PC-9 (cell line): ENCODE measurements at regions not wholly inside any gene's neighbourhood (a gene's known extent, or its start where the extent isn't known, plus 50 kb on each side); places are given as distances from the start of the nearest gene placed in this dataset.

Source experiments
- BruUV-seq: library from RNA; stranded (reverse); fragments of 400-500 nt; replicated peaks from 2 replicates; lab custom pipeline; 2021; lab: Mats Ljungman, UMichigan
- CTCF ChIA-PET: fragments of 300-600 bp; sonication (Branson Sonifier 250); formaldehyde crosslinking; loops from one replicate; lab custom pipeline; 2022; ENCODE audit warnings: antibody characterized with exemption; lab: Charles Lee
- POLR2A ChIA-PET: fragments of 300-600 bp; sonication (Branson Sonifier 250); formaldehyde crosslinking; loops from one replicate; lab custom pipeline; 2022; ENCODE audit warnings: antibody characterized with exemption; ENCODE audit not compliant: unreplicated experiment; lab: Charles Lee
- DNase-seq, 2 experiments: peaks; one replicate each; pipeline versions ENCODE4 v3.0.0 to v3.0.0-alpha.2; 2015 to 2022; ENCODE audit warnings: mixed read lengths in 1 of 2
- H2AFZ ChIP-seq: fragments of 200-600 bp; sonication (generic); 2 replicates; pipeline ENCODE4 v1.8.1; 2017; ENCODE audit warnings: antibody characterized with exemption
- H3F3A ChIP-seq: fragments of 200-600 bp; sonication (generic); 2 replicates; pipeline ENCODE4 v1.8.1; 2017; ENCODE audit warnings: antibody characterized with exemption, mild to moderate bottlenecking, low read depth; ENCODE audit not compliant: insufficient read depth
- H3K27ac ChIP-seq: fragments of 200-600 bp; sonication (generic); 2 replicates; pipeline ENCODE4 v1.6.1; 2016; ENCODE audit warnings: mixed run types
- H3K27me3 ChIP-seq: fragments of 200-600 bp; sonication (generic); 2 replicates; pipeline ENCODE4 v1.6.1; 2016; ENCODE audit warnings: low read depth, mixed run types; ENCODE audit not compliant: insufficient read depth
- H3K36me3 ChIP-seq: fragments of 200-600 bp; sonication (generic); 2 replicates; pipeline ENCODE4 v1.6.1; 2016; ENCODE audit warnings: low read depth, mixed run types
- H3K4me1 ChIP-seq: fragments of 200-600 bp; sonication (generic); replicated peaks from 2 replicates; pipeline ENCODE4 v1.6.1; 2016; ENCODE audit warnings: mixed run types; ENCODE audit not compliant: insufficient read depth
- H3K4me2 ChIP-seq: fragments of 200-600 bp; sonication (generic); 2 replicates; pipeline ENCODE4 v1.6.1; 2017; ENCODE audit warnings: mixed run types
- H3K4me3 ChIP-seq: fragments of 200-600 bp; sonication (generic); 2 replicates; pipeline ENCODE4 v1.6.1; 2016; ENCODE audit warnings: mixed run types
- H3K79me2 ChIP-seq: fragments of 200-600 bp; sonication (generic); 2 replicates; pipeline ENCODE4 v1.6.1; 2017; ENCODE audit warnings: low read depth, mixed run types
- H3K9me2 ChIP-seq: fragments of 200-600 bp; sonication (generic); 2 replicates; pipeline ENCODE4 v1.8.1; 2017; ENCODE audit warnings: mild to moderate bottlenecking; ENCODE audit not compliant: insufficient read depth
- H3K9me3 ChIP-seq: fragments of 200-600 bp; sonication (generic); 2 replicates; pipeline ENCODE4 v1.8.1; 2016; ENCODE audit warnings: low read depth; ENCODE audit not compliant: insufficient read depth
- H4K20me1 ChIP-seq: fragments of 200-600 bp; sonication (generic); 2 replicates; pipeline ENCODE4 v1.8.1; 2017; ENCODE audit not compliant: insufficient read depth
- CTCF ChIP-seq: fragments of 200-600 bp; sonication (generic); conservative IDR thresholded peaks from 2 replicates; pipeline ENCODE4 v1.6.1; 2017; ENCODE audit warnings: mixed run types, antibody characterized with exemption, mild to moderate bottlenecking, moderate library complexity
- EZH2 ChIP-seq: fragments of 200-600 bp; sonication (generic); IDR thresholded peaks from 2 replicates; pipeline ENCODE4 v1.8.0; 2017; ENCODE audit warnings: antibody characterized with exemption, low read depth
- intact Hi-C: fragments of 100-400 bp; cut with micrococcal nuclease; formaldehyde crosslinking; loops from one replicate; pipeline ENCODE4 v1.10.0; 2022; ENCODE audit not compliant: unreplicated experiment

GRCh38 chr2:175575346-175576258 is 394.1 kb upstream of the ATP5MC3 start:
- Histone ChIP-seq H3K9me3 (no peaks in the 10 kb centered on the region), H3F3A (no peaks in the 10 kb centered on the region), H3K9me2 (no peaks in the 10 kb centered on the region), H3K4me3 (no peak overlapping the region), H3K79me2 (no peaks in the 10 kb centered on the region), H3K27me3 (0 out of 2 replicates have a peak, but pooled peaks cover 14% of the 10 kb centered on the region), H2AFZ (no peak overlapping the region), H3K4me1 (no peaks in the 10 kb centered on the region), H4K20me1 (no peaks in the 10 kb centered on the region), H3K36me3 (no peaks in the 10 kb centered on the region), H3K27ac (no peak overlapping the region), H3K4me2 (no peak overlapping the region)
- TF ChIP-seq CTCF (no peak), EZH2 (no peak)
- CTCF ChIA-PET, result interaction anchor here (0.7 kb wide), 1 partner anchor 8 kb away, joined by 4 read pairs; no protein-coding TSS in a partner anchor
- POLR2A ChIA-PET, result no interaction called here
- no peak for DNase-seq
- BruUV-seq, result no TSS peak
- intact Hi-C loops, result no loop called here

- Histone ChIP-seq H2AFZ (no peak overlapping the region), H3K4me2 (no peak overlapping the region), H3K27me3 (0 out of 2 replicates have a peak, but pooled peaks cover 12% of the 10 kb centered on the region), H3K79me2 (no peaks in the 10 kb centered on the region), H3K4me3 (no peak overlapping the region), H3F3A (no peaks in the 10 kb centered on the region), H4K20me1 (no peaks in the 10 kb centered on the region), H3K36me3 (no peaks in the 10 kb centered on the region), H3K9me2 (no peaks in the 10 kb centered on the region), H3K27ac (no peak overlapping the region), H3K4me1 (no peaks in the 10 kb centered on the region), H3K9me3 (no peaks in the 10 kb centered on the region)
- TF ChIP-seq CTCF (no peak), EZH2 (no peak)
- no TSS peak for BruUV-seq
- intact Hi-C loops, result no loop called here
- CTCF ChIA-PET, result no interaction called here
- POLR2A ChIA-PET, result no interaction called here
- no peak for DNase-seq
Measured at GRCh38 chr2:175574069-175574468, 392.6 kb upstream of the ATP5MC3 start.

GRCh38 chr2:175571078-175571653 is 389.7 kb upstream of the ATP5MC3 start:
- Histone ChIP-seq H2AFZ (no peak overlapping the region), H3K36me3 (no peaks in the 10 kb centered on the region), H3K79me2 (no peaks in the 10 kb centered on the region), H3K9me3 (no peaks in the 10 kb centered on the region), H3K4me2 (no peak overlapping the region), H3F3A (no peaks in the 10 kb centered on the region), H3K27ac (no peak overlapping the region), H3K4me1 (no peaks in the 10 kb centered on the region), H3K9me2 (no peaks in the 10 kb centered on the region), H3K4me3 (no peak overlapping the region), H3K27me3 (0 out of 2 replicates have a peak, but pooled peaks cover 12% of the 10 kb centered on the region), H4K20me1 (no peaks in the 10 kb centered on the region)
- no TSS peak for BruUV-seq
- CTCF ChIA-PET, result no interaction called here
- DNase-seq, result no peak
- TF ChIP-seq EZH2, result no peak
- TF ChIP-seq CTCF, result no peak
- intact Hi-C loops, result no loop called here
- POLR2A ChIA-PET, result no interaction called here
